ENCODE measurements at regions not wholly inside any gene's neighbourhood (a gene's known extent, or its start where the extent isn't known, plus 50 kb on each side); places are given as distances from the start of the nearest gene placed in this dataset.

GRCh38 chr20:60955706-60956105 lies 296.4 kb upstream of the CDH4 start:
- TF ChIP-seq CTCF (IDR thresholded peaks at IDR 0.05; ENCODE audit: insufficient read depth, low read depth, low read length) = no peak
- no peak for TF ChIP-seq EZH2 (IDR thresholded peaks at IDR 0.05; ENCODE audit: insufficient read depth, low read length)

All from astrocyte (in vitro differentiated cells and primary cell).